Suprapubic skin (tissue), 4 donors: ENCODE measurements at regions not wholly inside any gene's neighbourhood (a gene's known extent, or its start where the extent isn't known, plus 50 kb on each side); places are given as distances from the start of the nearest gene placed in this dataset.

Source experiments
- DNase-seq, 2 donors: peaks; one replicate each; pipeline ENCODE4 v3.0.0-alpha.2; 2019; ENCODE audit warnings: low spot score in 2 of 2
- H3K27ac ChIP-seq: fragments of 200-600 bp; sonication (generic); one replicate; pipeline ENCODE4 v1.5.1; 2019
- H3K27me3 ChIP-seq: fragments of 200-600 bp; sonication (generic); one replicate; pipeline ENCODE4 v1.5.1; 2019
- H3K36me3 ChIP-seq: fragments of 200-600 bp; sonication (generic); one replicate; pipeline ENCODE4 v1.5.1; 2019
- H3K4me1 ChIP-seq: fragments of 200-600 bp; sonication (generic); one replicate; pipeline ENCODE4 v1.5.1; 2019
- H3K4me3 ChIP-seq: fragments of 200-600 bp; sonication (generic); one replicate; pipeline ENCODE4 v1.5.1; 2019; ENCODE audit warnings: mild to moderate bottlenecking
- H3K9me3 ChIP-seq: fragments of 200-600 bp; sonication (generic); one replicate; pipeline ENCODE4 v1.5.1; 2019
- EP300 ChIP-seq: sonication (generic); formaldehyde crosslinking; IDR thresholded peaks from one replicate; pipeline ENCODE4 v1.6.1; 2017; ENCODE audit warnings: antibody characterized with exemption
- POLR2A ChIP-seq, 2 donors: fragments of 450-650 bp; IDR thresholded peaks; one replicate each; pipeline ENCODE4 v1.6.1; 2017; ENCODE audit warnings: antibody characterized with exemption in 2 of 2, mild to moderate bottlenecking in 2 of 2, moderate library complexity in 2 of 2
- POLR2AphosphoS5 ChIP-seq, 3 donors: sonication (generic); formaldehyde crosslinking; IDR thresholded peaks; one replicate each; pipeline ENCODE4 v1.6.1; 2017; ENCODE audit warnings: antibody characterized with exemption in 3 of 3
- WGBS: methylation state at CpG from one replicate; pipeline ENCODE4 v1.1.5; 2018; 5-methylcytosine and 5-hydroxymethylcytosine counted together
- TF ChIP-seq, protein P1 (sequence below), 2 donors: fragments of 200-600 bp in 1 of 2; fragments of 450-650 bp in 1 of 2; sonication (generic) in 1 of 2; IDR thresholded peaks; one replicate each; pipeline ENCODE4 v1.5.1; 2016 to 2019; ENCODE audit warnings: antibody characterized with exemption in 2 of 2, mild to moderate bottlenecking in 1 of 2, moderate library complexity in 1 of 2

- Histone ChIP-seq H3K9me3 (no peaks in the 10 kb centered on the region), H3K4me3 (no peak overlapping the region), H3K36me3 (no peaks in the 10 kb centered on the region), H3K4me1 (no peaks in the 10 kb centered on the region), H3K27ac (no peak overlapping the region), H3K27me3 (peaks cover 6% of the 10 kb centered on the region)
- WGBS = 91% methylated on average over 6 of the region's 6 CpGs
- TF ChIP-seq POLR2A (IDR thresholded peaks at IDR 0.05) (no peak), EP300 (no peak), POLR2AphosphoS5 (IDR thresholded peaks at IDR 0.05) (no peak)
- TF ChIP-seq, protein P1, sequence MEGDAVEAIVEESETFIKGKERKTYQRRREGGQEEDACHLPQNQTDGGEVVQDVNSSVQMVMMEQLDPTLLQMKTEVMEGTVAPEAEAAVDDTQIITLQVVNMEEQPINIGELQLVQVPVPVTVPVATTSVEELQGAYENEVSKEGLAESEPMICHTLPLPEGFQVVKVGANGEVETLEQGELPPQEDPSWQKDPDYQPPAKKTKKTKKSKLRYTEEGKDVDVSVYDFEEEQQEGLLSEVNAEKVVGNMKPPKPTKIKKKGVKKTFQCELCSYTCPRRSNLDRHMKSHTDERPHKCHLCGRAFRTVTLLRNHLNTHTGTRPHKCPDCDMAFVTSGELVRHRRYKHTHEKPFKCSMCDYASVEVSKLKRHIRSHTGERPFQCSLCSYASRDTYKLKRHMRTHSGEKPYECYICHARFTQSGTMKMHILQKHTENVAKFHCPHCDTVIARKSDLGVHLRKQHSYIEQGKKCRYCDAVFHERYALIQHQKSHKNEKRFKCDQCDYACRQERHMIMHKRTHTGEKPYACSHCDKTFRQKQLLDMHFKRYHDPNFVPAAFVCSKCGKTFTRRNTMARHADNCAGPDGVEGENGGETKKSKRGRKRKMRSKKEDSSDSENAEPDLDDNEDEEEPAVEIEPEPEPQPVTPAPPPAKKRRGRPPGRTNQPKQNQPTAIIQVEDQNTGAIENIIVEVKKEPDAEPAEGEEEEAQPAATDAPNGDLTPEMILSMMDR (IDR thresholded peaks at IDR 0.05) = no peak
- DNase-seq = no peak
Observed at GRCh38 chr22:47442821-47443220, 680.4 kb downstream of the TBC1D22A start.

- 89% methylated on average over 17 of the region's 17 CpGs for WGBS
- Histone ChIP-seq H3K27ac (no peak overlapping the region), H3K27me3 (no peaks in the 10 kb centered on the region), H3K4me1 (no peaks in the 10 kb centered on the region), H3K36me3 (no peaks in the 10 kb centered on the region), H3K4me3 (no peak overlapping the region), H3K9me3 (no peaks in the 10 kb centered on the region)
- TF ChIP-seq EP300 (no peak), POLR2A (IDR thresholded peaks at IDR 0.05) (no peak), POLR2AphosphoS5 (IDR thresholded peaks at IDR 0.05) (no peak)
- TF ChIP-seq, protein P1 (IDR thresholded peaks at IDR 0.05) = no peak
- no peak for DNase-seq
Observed at GRCh38 chr22:47439643-47440265, 677.3 kb downstream of the TBC1D22A start.

DNA sequence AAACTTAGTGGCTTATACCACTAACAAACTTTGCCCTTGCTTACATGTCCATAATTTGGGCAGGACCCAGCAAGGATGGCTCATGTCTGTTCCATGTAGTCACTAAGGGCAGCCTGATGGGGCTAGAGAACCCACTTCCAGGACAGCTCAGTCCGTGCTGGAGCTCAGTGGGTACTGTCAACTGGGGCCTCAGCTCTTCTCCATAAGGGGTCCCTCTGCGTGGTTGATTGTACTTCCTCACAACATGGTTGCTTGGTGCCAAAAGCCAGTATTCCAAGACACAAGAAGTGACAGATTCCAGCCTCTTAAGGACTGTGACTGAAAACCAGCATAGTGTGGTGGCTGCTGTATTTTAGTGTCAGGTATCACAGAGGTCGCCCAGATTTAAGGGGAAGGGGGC lies 675.2 kb downstream of the TBC1D22A start:
- Histone ChIP-seq H3K4me3 (no peak overlapping the region), H3K27me3 (no peaks in the 10 kb centered on the region), H3K27ac (no peak overlapping the region), H3K4me1 (no peaks in the 10 kb centered on the region), H3K9me3 (no peaks in the 10 kb centered on the region), H3K36me3 (no peaks in the 10 kb centered on the region)
- 71% methylated on average over 3 of the region's 3 CpGs for WGBS
- TF ChIP-seq POLR2A (IDR thresholded peaks at IDR 0.05) (no peak), EP300 (no peak), POLR2AphosphoS5 (IDR thresholded peaks at IDR 0.05) (no peak)
- TF ChIP-seq, protein P1 (IDR thresholded peaks at IDR 0.05) = no peak
- DNase-seq = no peak

GRCh38 chr22:47437110-47437509 lies 674.7 kb downstream of the TBC1D22A start:
- no peaks in the 10 kb centered on the region for H3K9me3 ChIP-seq
- no peak overlapping the region for H3K27ac ChIP-seq
- no peaks in the 10 kb centered on the region for H3K36me3 ChIP-seq
- H3K4me3 ChIP-seq = no peak overlapping the region
- no peak for TF ChIP-seq POLR2AphosphoS5 (IDR thresholded peaks at IDR 0.05)
- no peaks in the 10 kb centered on the region for H3K4me1 ChIP-seq
- no peaks in the 10 kb centered on the region for H3K27me3 ChIP-seq
- WGBS = 85% methylated on average over 2 of the region's 2 CpGs
- no peak for DNase-seq

DNA sequence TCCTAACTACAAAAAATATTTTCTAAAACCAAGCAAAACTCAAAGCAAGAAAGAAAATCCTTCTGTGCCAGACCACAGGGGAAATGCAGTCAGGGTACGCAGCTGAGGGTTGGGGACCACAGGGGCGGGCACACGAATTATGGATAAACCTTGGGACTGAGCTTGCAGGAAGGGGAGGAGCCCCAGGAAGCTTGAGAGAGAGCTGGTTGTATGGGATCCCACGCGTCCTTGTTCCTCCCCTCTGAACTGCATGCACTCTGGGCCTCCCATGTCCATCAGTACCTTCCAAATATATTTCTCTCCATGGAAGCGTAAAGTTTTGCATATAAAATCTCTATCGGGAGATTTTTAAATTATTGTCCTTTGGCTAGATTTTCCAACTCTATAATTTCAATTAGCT lies 673.4 kb downstream of the TBC1D22A start:
- no peaks in the 10 kb centered on the region for H3K9me3 ChIP-seq

More for the DNA sequence above, 673.4 kb downstream of the TBC1D22A start:
- 86% methylated on average over 7 of the region's 7 CpGs for WGBS
- TF ChIP-seq, protein P1 (IDR thresholded peaks at IDR 0.05) = no peak
- TF ChIP-seq POLR2AphosphoS5 (IDR thresholded peaks at IDR 0.05) (no peak), POLR2A (IDR thresholded peaks at IDR 0.05) (no peak), EP300 (no peak)
- no peak for DNase-seq
- Histone ChIP-seq H3K27ac (no peak overlapping the region), H3K4me3 (no peak overlapping the region), H3K36me3 (no peaks in the 10 kb centered on the region), H3K4me1 (no peaks in the 10 kb centered on the region), H3K27me3 (no peaks in the 10 kb centered on the region)
